GM12891 (cell line): ENCODE measurements at regions not wholly inside any gene's neighbourhood (a gene's known extent, or its start where the extent isn't known, plus 50 kb on each side); places are given as distances from the start of the nearest gene placed in this dataset.

Experiments used
- POLR2A ChIP-seq: IDR thresholded peaks from 2 replicates; pipeline ENCODE4 v1.6.1; 2011; ENCODE audit warnings: low read depth, low read length, control low read depth
- POLR2AphosphoS5 ChIP-seq: IDR thresholded peaks from 2 replicates; pipeline ENCODE4 v1.6.1; 2011; ENCODE audit warnings: low read depth, low read length, control low read depth
- SPI1 ChIP-seq: IDR thresholded peaks from 2 replicates; pipeline ENCODE4 v1.6.1; 2011; ENCODE audit warnings: low read depth, low read length, control low read depth
- TAF1 ChIP-seq: IDR thresholded peaks from 2 replicates; pipeline ENCODE4 v1.6.1; 2011; ENCODE audit warnings: low read depth, low read length, control low read depth

- TF ChIP-seq POLR2A, result no peak
- no peak for TF ChIP-seq POLR2AphosphoS5
- no peak for TF ChIP-seq TAF1
- no peak for TF ChIP-seq SPI1
Observed at GRCh38 chr4:28350485-28350884, 1489.8 kb downstream of the STIM2 start.
